ENCODE measurements at regions not wholly inside any gene's neighbourhood (a gene's known extent, or its start where the extent isn't known, plus 50 kb on each side); places are given as distances from the start of the nearest gene placed in this dataset.

- no peak for DNase-seq (ENCODE audit: low read depth)
- TF ChIP-seq CTCF (conservative IDR thresholded peaks at IDR 0.05; ENCODE audit: low read depth, low read length), result no peak
- H3K4me3 ChIP-seq (ENCODE audit: low read depth, low read length), result no peak overlapping the region
Measured at GRCh38 chr3:127100459-127101410, 92.2 kb upstream of the PRR23E start.

- no peak for DNase-seq (ENCODE audit: low read depth)
- no peak overlapping the region for H3K4me3 ChIP-seq (ENCODE audit: low read depth, low read length)
- TF ChIP-seq CTCF (conservative IDR thresholded peaks at IDR 0.05; ENCODE audit: low read depth, low read length), result no peak
Measured at GRCh38 chr3:127101411-127102187, 91.3 kb upstream of the PRR23E start.

- no peak for TF ChIP-seq CTCF (conservative IDR thresholded peaks at IDR 0.05; ENCODE audit: low read depth, low read length)
- no peak for DNase-seq (ENCODE audit: low read depth)
- no peak overlapping the region for H3K4me3 ChIP-seq (ENCODE audit: low read depth, low read length)
Measured at GRCh38 chr3:127102188-127102520, 90.8 kb upstream of the PRR23E start.

GRCh38 chr3:127102587-127102986 is 90.3 kb upstream of the PRR23E start:
- no peak for TF ChIP-seq CTCF (conservative IDR thresholded peaks at IDR 0.05; ENCODE audit: low read depth, low read length)
- H3K4me3 ChIP-seq (ENCODE audit: low read depth, low read length), result no peak overlapping the region
- no peak for DNase-seq (ENCODE audit: low read depth)

- DNase-seq (ENCODE audit: low read depth), result no peak
- no peak overlapping the region for H3K4me3 ChIP-seq (ENCODE audit: low read depth, low read length)
- no peak for TF ChIP-seq CTCF (conservative IDR thresholded peaks at IDR 0.05; ENCODE audit: low read depth, low read length)
Measured at GRCh38 chr3:127103080-127103479, 89.9 kb upstream of the PRR23E start.

GRCh38 chr3:127104586-127104985 is 88.3 kb upstream of the PRR23E start:
- no peak for TF ChIP-seq CTCF (conservative IDR thresholded peaks at IDR 0.05; ENCODE audit: low read depth, low read length)
- no peak overlapping the region for H3K4me3 ChIP-seq (ENCODE audit: low read depth, low read length)
- DNase-seq (ENCODE audit: low read depth), result no peak
